ENCODE measurements at regions not wholly inside any gene's neighbourhood (a gene's known extent, or its start where the extent isn't known, plus 50 kb on each side); places are given as distances from the start of the nearest gene placed in this dataset.

DNA sequence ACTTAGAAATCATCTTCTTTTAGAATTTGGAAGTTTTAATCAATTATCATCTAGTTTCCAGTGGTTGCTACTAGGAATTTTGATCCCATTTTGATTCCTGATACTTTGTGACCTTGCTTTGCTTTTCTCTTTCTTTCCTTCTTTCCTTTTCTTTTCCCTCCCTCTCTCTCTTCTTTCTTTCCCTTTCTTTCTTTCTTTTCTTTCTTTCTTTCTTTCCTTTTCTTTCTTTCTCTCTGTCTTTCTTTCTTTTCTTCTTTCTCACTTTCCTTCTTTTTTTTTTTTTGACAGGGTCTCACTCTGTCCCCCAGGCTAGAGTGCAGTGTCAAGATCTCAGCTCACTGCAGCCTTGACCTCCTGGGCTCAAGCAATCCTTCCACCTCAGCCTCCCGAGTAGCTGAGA is 81.5 kb upstream of the OSBPL8 start:
- TF ChIP-seq, protein P1, sequence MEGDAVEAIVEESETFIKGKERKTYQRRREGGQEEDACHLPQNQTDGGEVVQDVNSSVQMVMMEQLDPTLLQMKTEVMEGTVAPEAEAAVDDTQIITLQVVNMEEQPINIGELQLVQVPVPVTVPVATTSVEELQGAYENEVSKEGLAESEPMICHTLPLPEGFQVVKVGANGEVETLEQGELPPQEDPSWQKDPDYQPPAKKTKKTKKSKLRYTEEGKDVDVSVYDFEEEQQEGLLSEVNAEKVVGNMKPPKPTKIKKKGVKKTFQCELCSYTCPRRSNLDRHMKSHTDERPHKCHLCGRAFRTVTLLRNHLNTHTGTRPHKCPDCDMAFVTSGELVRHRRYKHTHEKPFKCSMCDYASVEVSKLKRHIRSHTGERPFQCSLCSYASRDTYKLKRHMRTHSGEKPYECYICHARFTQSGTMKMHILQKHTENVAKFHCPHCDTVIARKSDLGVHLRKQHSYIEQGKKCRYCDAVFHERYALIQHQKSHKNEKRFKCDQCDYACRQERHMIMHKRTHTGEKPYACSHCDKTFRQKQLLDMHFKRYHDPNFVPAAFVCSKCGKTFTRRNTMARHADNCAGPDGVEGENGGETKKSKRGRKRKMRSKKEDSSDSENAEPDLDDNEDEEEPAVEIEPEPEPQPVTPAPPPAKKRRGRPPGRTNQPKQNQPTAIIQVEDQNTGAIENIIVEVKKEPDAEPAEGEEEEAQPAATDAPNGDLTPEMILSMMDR (conservative IDR thresholded peaks at IDR 0.05; ENCODE audit: low read depth, low read length), result no peak
- no peak for TF ChIP-seq EZH2 (IDR thresholded peaks at IDR 0.05; ENCODE audit: low read length, unreplicated experiment)
- TF ChIP-seq EZH2phosphoT487 (IDR thresholded peaks at IDR 0.05; ENCODE audit: borderline replicate concordance, low read length), result no peak
